Vagina (tissue), 2 donors: ENCODE measurements at regions not wholly inside any gene's neighbourhood (a gene's known extent, or its start where the extent isn't known, plus 50 kb on each side); places are given as distances from the start of the nearest gene placed in this dataset.

Source experiments
- POLR2A ChIP-seq, 2 donors: fragments of 450-650 bp; IDR thresholded peaks; one replicate each; pipeline ENCODE4 v1.6.1; 2017; ENCODE audit warnings: antibody characterized with exemption in 2 of 2, mild to moderate bottlenecking in 2 of 2, moderate library complexity in 2 of 2
- POLR2AphosphoS5 ChIP-seq, 2 donors: sonication (generic); formaldehyde crosslinking; IDR thresholded peaks; one replicate each; pipeline ENCODE4 v1.9.0; 2017; ENCODE audit warnings: antibody characterized with exemption in 2 of 2, mild to moderate bottlenecking in 2 of 2, low read depth in 1 of 2; ENCODE audit not compliant: insufficient read depth in 1 of 2
- TF ChIP-seq, protein P1 (sequence below), 3 experiments: fragments of 450-650 bp in 2 of 3; fragments of 200-600 bp in 1 of 3; sonication (generic) in 1 of 3; IDR thresholded peaks; one replicate each; pipeline ENCODE4 v1.5.1; 2017 to 2019; ENCODE audit warnings: antibody characterized with exemption in 3 of 3, mild to moderate bottlenecking in 2 of 3, moderate library complexity in 2 of 3

- TF ChIP-seq, protein P1, sequence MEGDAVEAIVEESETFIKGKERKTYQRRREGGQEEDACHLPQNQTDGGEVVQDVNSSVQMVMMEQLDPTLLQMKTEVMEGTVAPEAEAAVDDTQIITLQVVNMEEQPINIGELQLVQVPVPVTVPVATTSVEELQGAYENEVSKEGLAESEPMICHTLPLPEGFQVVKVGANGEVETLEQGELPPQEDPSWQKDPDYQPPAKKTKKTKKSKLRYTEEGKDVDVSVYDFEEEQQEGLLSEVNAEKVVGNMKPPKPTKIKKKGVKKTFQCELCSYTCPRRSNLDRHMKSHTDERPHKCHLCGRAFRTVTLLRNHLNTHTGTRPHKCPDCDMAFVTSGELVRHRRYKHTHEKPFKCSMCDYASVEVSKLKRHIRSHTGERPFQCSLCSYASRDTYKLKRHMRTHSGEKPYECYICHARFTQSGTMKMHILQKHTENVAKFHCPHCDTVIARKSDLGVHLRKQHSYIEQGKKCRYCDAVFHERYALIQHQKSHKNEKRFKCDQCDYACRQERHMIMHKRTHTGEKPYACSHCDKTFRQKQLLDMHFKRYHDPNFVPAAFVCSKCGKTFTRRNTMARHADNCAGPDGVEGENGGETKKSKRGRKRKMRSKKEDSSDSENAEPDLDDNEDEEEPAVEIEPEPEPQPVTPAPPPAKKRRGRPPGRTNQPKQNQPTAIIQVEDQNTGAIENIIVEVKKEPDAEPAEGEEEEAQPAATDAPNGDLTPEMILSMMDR (IDR thresholded peaks at IDR 0.05): no peak
- no peak for TF ChIP-seq POLR2AphosphoS5 (IDR thresholded peaks at IDR 0.05; ENCODE audit: insufficient read depth in 1 of 2, low read depth in 1 of 2)
- no peak for TF ChIP-seq POLR2A (IDR thresholded peaks at IDR 0.05)
Measured at GRCh38 chr2:106996171-106996769, 110.3 kb upstream of the ST6GAL2 start.
